ENCODE measurements at regions not wholly inside any gene's neighbourhood (a gene's known extent, or its start where the extent isn't known, plus 50 kb on each side); places are given as distances from the start of the nearest gene placed in this dataset.

- no peak for DNase-seq (ENCODE audit: low read depth)
Observed at GRCh38 chr6:126526996-126527606, 187.2 kb downstream of the CENPW start.

- DNase-seq (ENCODE audit: low read depth) = peak; percentile 23
Observed at GRCh38 chr6:126529637-126530362, 189.9 kb downstream of the CENPW start.

- DNase-seq (ENCODE audit: low read depth) = no peak
Observed at GRCh38 chr6:126530775-126531174, 190.9 kb downstream of the CENPW start.

DNA sequence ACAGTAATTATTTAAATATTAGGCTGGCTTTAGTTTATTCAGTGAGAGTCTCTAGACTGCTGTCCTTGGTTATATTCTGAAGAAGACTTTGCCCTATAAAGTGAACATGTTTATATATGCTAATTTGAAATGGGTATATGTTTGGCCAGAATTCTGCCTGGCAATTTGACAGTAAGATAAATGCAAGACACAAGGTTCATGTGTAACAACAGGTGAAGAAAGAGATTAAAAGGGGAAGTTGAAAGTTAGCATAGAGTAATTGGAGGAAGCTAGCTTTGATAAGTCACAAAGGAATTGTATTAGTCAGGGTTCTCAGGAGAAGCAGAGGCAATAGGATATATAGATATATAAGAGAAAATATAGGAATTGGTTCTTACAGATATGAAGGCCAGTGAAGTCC is 191.4 kb downstream of the CENPW start:
- DNase-seq (ENCODE audit: low read depth) = no peak

DNA sequence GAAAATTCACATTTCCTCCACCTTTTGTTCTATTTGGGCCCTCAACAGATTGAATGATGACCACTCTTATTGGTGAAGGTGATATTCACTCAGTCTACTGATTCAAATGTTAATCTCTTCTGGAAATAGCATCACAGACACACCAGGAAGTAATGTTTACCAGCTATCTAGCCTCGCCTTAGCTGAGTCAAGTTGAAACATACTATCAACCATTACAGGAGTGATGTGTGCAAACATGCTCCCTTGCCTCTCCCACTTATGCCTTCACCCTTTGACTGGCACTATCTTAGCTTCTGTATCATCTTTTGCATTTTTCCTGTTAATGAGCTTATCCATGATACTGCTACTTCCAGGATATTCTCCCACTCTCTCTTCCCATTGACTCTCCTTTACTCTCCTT is 191.9 kb downstream of the CENPW start:
- no peak for DNase-seq (ENCODE audit: low read depth)

- no peak for DNase-seq (ENCODE audit: low read depth)
Observed at GRCh38 chr6:126534401-126534800, 194.5 kb downstream of the CENPW start.

GRCh38 chr6:126535138-126535537 is 195.2 kb downstream of the CENPW start:
- no peak for DNase-seq (ENCODE audit: low read depth)

DNA sequence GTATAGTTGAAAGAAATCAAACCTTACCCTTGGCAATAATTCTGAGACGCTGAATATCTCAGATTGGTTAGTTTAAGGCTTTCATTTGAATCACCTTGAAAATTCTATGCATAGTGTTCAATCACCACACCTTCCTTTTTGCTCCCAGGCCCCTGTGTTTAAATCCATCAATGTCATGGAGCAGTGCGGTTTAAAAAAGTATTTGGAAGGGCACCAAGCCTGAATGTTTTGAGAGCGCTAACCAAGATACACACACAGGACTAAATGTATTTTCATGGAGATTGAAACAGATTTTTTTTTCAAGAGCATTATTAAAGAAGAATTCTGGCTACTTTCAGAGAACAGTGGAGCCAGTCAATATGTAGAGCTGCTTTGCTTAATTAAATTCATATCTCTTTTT is 195.7 kb downstream of the CENPW start:
- DNase-seq (ENCODE audit: low read depth) = peak; percentile 14

DNA sequence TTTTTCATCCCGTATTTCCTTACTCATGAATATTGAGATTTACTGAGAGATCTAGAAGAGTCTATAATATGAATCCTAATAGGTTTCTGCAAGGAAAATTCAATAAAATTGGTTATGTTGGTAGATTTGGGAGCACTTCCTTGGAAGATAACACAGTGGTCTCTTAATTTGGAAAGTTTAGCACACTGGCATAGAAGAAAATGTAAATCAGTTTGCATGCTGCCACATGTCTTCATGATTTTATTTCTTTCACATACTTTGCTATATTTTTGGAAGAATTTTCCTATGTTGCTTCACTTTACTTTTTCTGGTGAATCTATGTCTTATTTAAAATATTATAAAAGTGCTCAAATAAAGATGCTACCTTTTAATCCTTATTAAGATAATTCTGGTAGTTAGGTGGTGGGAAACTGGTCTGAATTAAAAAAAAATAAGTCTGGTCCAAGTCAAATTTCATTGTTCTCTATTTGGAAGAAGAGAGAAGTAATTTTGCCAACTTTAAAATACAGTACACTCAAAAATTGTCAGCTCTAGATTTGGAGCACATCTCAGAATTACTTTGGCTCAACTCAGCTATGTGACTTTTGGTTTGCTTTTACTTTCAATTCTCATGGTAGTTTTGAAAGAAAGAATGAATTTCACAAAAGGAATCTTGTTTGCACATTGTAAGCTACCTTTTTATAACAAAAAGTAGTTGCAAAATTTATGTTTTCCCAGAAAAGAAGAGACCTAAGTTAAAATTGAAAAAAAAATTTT is 197.3 kb downstream of the CENPW start:
- DNase-seq (ENCODE audit: low read depth) = no peak

DNA sequence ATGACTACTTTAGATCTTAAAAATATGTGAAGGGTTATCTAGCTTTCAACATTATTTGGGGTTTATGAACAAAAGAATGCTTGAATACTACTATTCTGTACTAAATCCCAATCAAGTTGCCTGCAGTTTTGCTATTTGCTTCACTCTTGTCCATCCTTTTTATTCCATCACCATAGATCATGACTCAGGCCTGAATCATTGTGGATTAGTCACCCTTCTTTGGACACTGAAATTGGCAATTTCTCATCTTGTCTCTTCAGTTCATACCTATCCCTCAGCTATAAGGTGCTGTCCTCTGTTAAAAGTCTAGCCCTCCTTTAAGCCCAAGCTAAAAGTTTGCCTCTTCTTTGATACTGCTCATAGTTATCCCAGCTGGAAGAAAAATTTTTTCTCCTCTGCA is 199.1 kb downstream of the CENPW start:
- DNase-seq (ENCODE audit: low read depth) = peak; percentile 86

DNA sequence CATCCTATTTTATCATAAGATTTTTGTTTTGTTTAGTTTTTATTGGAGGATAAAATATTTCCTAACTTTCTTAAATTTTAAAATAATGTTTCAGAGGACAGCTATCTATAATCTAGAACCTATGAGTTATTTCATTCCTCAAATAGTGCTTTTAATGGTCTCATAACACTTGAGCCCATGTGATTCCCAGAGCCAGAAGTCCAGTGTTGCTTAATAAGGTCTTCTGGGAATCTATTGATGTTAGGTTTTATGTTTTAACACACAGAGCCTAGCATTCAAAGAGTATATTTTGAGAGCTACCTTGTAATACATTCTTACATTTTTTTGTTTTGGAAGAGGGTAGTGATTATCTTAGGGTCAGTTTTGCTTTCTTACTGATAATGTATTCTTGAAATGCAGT is 200.2 kb downstream of the CENPW start:
- DNase-seq (ENCODE audit: low read depth) = peak; percentile 27

- DNase-seq (ENCODE audit: low read depth) = no peak
Observed at GRCh38 chr6:126541806-126542491, 202.0 kb downstream of the CENPW start.

DNA sequence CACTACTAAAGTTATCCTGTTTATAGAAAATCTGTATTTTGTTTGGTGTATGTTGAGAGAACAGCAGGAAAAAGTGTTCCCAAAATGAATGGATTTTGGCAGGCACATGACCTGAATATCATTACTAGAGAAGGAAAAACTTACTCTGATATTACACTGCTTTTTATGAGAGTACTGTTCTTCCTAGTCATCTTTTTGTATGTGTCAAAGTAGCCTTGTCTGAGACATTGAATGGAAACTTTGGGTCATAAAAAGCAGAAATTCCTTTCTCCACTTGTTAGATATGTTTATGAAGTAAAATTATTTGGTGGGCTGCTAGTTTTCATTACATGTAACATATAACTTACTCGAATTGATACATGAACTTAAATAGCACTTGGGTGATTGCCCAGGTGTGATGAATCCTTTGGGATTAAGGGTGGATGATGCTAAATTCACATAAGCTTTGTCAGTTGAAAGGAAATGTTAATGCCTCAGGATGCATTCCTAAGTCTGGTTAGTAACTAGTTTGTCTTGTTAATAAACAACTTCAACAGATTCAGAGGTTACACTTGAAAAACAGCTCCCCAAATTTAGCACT is 206.7 kb downstream of the CENPW start:
- peak; percentile 14 for DNase-seq (ENCODE audit: low read depth)

DNA sequence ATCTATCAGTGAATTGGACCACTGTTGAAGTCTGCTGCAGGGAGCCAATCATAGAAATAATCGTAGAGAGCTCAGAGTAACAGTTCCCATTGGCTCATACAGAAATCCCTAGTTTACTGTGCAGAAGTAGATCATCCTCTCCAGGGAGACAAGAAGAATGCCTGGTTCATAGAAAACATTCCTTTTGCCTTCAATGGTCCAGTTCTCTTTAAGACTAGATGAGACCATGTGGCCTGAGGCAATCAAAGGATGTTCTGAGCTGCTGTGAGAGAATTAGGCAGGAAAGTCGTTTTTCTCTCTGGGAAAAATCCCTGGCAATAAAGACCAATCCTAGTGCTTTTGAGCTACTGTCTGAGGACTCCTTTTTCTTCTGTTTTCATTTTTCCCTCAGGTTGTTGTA is 208.4 kb downstream of the CENPW start:
- no peak for DNase-seq (ENCODE audit: low read depth)

- no peak for DNase-seq (ENCODE audit: low read depth)
Observed at GRCh38 chr6:126550323-126550722, 210.4 kb downstream of the CENPW start.

- DNase-seq (ENCODE audit: low read depth) = no peak
Observed at GRCh38 chr6:126551832-126552231, 211.9 kb downstream of the CENPW start.

GRCh38 chr6:126553854-126554253 is 213.9 kb downstream of the CENPW start:
- no peak for DNase-seq (ENCODE audit: low read depth)

GRCh38 chr6:126570507-126570906 is 230.6 kb downstream of the CENPW start:
- DNase-seq (ENCODE audit: low read depth) = no peak

DNA sequence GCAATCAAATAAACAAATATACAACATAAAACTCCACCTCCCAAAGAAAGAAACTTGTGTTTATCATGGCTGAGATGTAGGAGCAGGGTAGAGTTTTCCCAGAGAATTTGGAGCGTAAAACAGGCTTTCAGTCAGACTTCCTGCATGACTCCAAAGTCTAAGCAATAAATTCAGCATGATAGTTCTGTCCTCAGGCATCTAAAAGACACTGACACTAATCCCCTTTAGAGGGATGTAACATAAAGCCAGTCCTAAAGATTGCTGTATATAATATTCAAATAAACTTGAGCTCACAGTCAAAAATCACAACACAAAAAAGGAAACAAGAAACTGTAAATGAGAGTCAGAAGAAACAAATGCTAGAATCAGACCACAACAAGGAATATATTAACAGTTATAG is 234.4 kb downstream of the CENPW start:
- DNase-seq (ENCODE audit: low read depth) = no peak

- no peak for DNase-seq (ENCODE audit: low read depth)
Observed at GRCh38 chr6:126581316-126581715, 241.4 kb downstream of the CENPW start.

- no peak for DNase-seq (ENCODE audit: low read depth)
Observed at GRCh38 chr6:126600258-126600916, 260.5 kb downstream of the CENPW start.

All from LHCN-M2 (cell line).